Tibial nerve (tissue), 4 donors: ENCODE measurements at regions not wholly inside any gene's neighbourhood (a gene's known extent, or its start where the extent isn't known, plus 50 kb on each side); places are given as distances from the start of the nearest gene placed in this dataset.

ENCODE experiments used
- CTCF ChIP-seq, 5 experiments: fragments of 200-600 bp in 3 of 5; fragments of 450-650 bp in 2 of 5; sonication (generic) in 3 of 5; IDR thresholded peaks; one replicate each; pipeline ENCODE4 v1.5.1; 2016 to 2019; ENCODE audit warnings: antibody characterized with exemption in 5 of 5, mild to moderate bottlenecking in 3 of 5, moderate library complexity in 2 of 5
- EP300 ChIP-seq, 2 donors: sonication (generic); formaldehyde crosslinking; IDR thresholded peaks; one replicate each; pipeline ENCODE4 v1.6.1; 2017; ENCODE audit warnings: antibody characterized with exemption in 2 of 2, mild to moderate bottlenecking in 1 of 2

- TF ChIP-seq EP300 (IDR thresholded peaks at IDR 0.05) (no peak), CTCF (IDR thresholded peaks at IDR 0.05) (no peak)
Observed at GRCh38 chr6:82524031-82524430, 160.4 kb downstream of the TPBG start.
